Left lung (tissue), 4 donors: ENCODE measurements at regions not wholly inside any gene's neighbourhood (a gene's known extent, or its start where the extent isn't known, plus 50 kb on each side); places are given as distances from the start of the nearest gene placed in this dataset.

ENCODE experiments used
- ATAC-seq: fragments of 200-7000 bp; cut with Tn5 transposase; one replicate; pipeline ENCODE4 v1.9.1; 2020; ENCODE audit warnings: moderate library complexity
- DNase-seq, 4 donors: peaks; one replicate each; pipeline ENCODE4 v3.0.0-alpha.2; 2013 to 2020
- H3K27ac ChIP-seq, 2 donors: fragments of 200-600 bp; sonication (generic) in 1 of 2; one replicate each; pipeline versions ENCODE4 v1.5.0 to v1.8.0; 2020 to 2021
- H3K27me3 ChIP-seq, 2 donors: fragments of 200-600 bp; sonication (generic) in 1 of 2; one replicate each; pipeline versions ENCODE4 v1.5.0 to v1.8.0; 2020 to 2021
- H3K36me3 ChIP-seq, 2 donors: fragments of 200-600 bp; sonication (generic) in 1 of 2; one replicate each; pipeline versions ENCODE4 v1.5.0 to v1.8.0; 2020 to 2021
- H3K4me1 ChIP-seq, 2 donors: fragments of 200-600 bp; one replicate each; pipeline ENCODE4 v1.8.0; 2021
- H3K4me3 ChIP-seq, 2 donors: fragments of 200-600 bp; sonication (generic) in 1 of 2; one replicate each; pipeline versions ENCODE4 v1.5.0 to v1.8.0; 2020 to 2021; ENCODE audit warnings: mild to moderate bottlenecking in 1 of 2
- H3K9me3 ChIP-seq, 2 donors: fragments of 200-600 bp; sonication (generic) in 1 of 2; one replicate each; pipeline versions ENCODE4 v1.5.0 to v1.8.0; 2020 to 2021
- intact Hi-C, 2 donors: fragments of 100-400 bp; cut with DNase I; formaldehyde crosslinking; loops; one replicate each; pipeline versions ENCODE4 v1.11.2 to v1.14.2; 2022
- TF ChIP-seq, protein P1 (sequence below), 2 donors: fragments of 200-600 bp; sonication (generic) in 1 of 2; IDR thresholded peaks; one replicate each; pipeline versions ENCODE4 v1.5.0 to v1.8.0; 2021; ENCODE audit warnings: antibody characterized with exemption in 2 of 2
- donor health status: DM: no; HTN: yes; CAD: no.
- donor health status: DM: no; HTN: no; CAD: no.

DNA sequence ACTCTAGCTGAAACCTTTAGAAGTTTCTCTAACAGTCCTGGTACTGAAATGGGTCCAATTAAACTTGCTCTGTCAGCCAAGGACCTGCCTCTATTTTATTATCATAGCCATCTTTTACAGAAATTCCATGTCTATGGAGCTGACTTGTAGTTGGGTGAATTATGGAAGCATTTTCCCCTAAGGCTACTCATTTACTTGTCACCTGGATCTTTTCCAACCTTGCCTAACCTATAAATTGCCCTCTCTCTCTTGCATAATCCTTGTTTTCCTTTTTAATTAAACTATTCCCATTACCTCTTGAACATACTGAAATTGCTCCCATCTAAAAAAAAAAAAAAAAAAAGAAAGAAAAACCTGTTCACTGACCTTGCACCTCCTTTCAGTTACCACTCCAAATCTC, 74.6 kb upstream of the DOK6 start:
- Histone ChIP-seq H3K27ac (no peak overlapping the region), H3K4me1 (no peaks in the 10 kb centered on the region), H3K4me3 (no peak overlapping the region), H3K9me3 (peaks cover 0 to 4% of the 10 kb centered on the region in 2 donors), H3K36me3 (no peaks in the 10 kb centered on the region), H3K27me3 (no peaks in the 10 kb centered on the region)
- no peak for DNase-seq
- TF ChIP-seq, protein P1, sequence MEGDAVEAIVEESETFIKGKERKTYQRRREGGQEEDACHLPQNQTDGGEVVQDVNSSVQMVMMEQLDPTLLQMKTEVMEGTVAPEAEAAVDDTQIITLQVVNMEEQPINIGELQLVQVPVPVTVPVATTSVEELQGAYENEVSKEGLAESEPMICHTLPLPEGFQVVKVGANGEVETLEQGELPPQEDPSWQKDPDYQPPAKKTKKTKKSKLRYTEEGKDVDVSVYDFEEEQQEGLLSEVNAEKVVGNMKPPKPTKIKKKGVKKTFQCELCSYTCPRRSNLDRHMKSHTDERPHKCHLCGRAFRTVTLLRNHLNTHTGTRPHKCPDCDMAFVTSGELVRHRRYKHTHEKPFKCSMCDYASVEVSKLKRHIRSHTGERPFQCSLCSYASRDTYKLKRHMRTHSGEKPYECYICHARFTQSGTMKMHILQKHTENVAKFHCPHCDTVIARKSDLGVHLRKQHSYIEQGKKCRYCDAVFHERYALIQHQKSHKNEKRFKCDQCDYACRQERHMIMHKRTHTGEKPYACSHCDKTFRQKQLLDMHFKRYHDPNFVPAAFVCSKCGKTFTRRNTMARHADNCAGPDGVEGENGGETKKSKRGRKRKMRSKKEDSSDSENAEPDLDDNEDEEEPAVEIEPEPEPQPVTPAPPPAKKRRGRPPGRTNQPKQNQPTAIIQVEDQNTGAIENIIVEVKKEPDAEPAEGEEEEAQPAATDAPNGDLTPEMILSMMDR (IDR thresholded peaks at IDR 0.05), result no peak
- intact Hi-C loops, result no loop called here
- no peak for ATAC-seq

DNA sequence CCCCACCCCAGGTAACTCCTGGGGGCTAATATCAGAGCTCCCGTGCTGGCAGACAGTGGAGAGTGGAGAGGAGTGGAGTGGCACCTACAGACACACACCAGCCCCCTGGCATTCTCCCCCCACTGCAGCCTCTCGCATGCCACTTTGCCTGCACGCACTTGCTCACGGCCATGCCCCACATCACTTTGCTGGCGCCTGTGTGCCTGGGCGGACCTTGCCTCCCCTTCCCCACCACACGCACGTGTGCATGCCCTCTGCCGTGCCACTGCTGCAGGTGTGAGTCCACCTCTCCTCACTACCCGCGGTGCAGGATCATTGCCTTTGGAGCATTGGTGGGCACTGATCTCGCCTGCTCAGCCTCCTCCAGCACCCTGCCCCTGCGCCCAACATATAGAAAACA, 72.6 kb upstream of the DOK6 start:
- H3K4me3 ChIP-seq, result no peak overlapping the region
- H3K36me3 ChIP-seq, result no peaks in the 10 kb centered on the region
- DNase-seq (peak in 1 of 4 donors; percentile 50), ATAC-seq (no peak)
- H3K27me3 ChIP-seq, result no peaks in the 10 kb centered on the region
- TF ChIP-seq, protein P1 (IDR thresholded peaks at IDR 0.05), result no peak
- no peak overlapping the region for H3K27ac ChIP-seq
- H3K9me3 ChIP-seq, result peaks cover 0 to 2% of the 10 kb centered on the region in 2 donors
- intact Hi-C loops, result no loop called here
- no peaks in the 10 kb centered on the region for H3K4me1 ChIP-seq

DNA sequence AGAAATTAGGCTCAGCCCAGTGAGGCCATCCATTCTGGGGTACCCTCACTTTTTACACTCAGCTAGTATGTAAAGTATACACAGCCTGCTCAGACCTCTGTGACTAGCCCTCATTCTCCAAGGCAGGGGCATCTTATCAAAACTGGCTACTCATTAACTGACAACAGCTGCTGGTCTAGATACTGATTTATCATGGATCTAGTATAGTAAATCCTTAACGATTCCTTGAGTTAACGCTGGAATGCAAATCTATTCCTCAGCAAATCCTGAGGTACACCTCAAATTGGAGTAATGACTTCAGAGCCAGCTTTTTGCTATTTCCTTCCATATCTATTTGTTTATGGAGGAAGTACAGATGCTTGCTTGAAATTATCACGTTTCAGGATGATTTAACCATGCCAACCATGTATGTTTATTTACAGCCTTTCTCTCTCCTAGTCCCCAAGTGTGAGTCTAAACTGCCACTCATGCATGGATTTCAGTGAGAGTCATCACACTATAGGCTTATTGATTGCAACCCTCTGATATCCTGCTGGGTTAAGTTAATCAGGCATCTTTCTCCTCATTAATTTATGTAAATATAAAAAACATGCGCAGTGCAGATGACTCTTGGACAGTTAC, 70.2 kb upstream of the DOK6 start:
- intact Hi-C loops, result no loop called here
- ATAC-seq (no peak), DNase-seq (no peak)
- TF ChIP-seq, protein P1 (IDR thresholded peaks at IDR 0.05), result no peak
- no peak overlapping the region for H3K27ac ChIP-seq
- no peaks in the 10 kb centered on the region for H3K36me3 ChIP-seq
- H3K27me3 ChIP-seq, result no peaks in the 10 kb centered on the region
- H3K9me3 ChIP-seq, result peaks cover 0 to 2% of the 10 kb centered on the region in 2 donors
- H3K4me1 ChIP-seq, result no peaks in the 10 kb centered on the region
- no peak overlapping the region for H3K4me3 ChIP-seq

DNA sequence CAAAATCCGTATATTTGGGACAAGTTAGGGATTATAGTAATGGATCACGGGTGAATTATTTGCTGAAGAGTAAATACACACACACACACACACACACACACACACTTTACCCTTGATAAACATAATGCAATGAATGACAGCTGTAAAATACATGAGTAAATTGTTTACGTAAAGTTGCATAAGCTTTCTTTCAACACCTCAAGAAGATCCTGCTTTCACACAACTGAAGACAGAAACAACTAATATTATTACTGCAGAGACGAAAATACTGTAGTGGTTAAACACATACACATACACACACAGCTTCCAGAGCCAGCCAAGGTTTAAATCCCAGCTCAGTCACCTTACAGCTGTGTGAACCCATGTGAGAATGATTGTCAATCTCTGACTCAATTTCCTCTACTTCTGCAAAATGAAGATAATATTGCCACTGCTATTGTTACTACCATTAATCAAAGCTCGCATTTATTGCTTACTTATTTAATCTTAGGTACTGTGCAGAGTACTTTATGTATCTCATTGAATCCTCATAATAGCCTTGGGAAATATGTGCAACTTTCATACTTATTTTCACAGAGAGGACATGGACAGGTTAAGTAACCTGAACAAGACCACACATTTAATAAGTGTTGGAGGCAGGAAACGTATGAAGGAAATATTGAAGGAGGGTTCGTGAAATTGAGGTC, 50.6 kb upstream of the DOK6 start:
- no peak overlapping the region for H3K27ac ChIP-seq
- DNase-seq (no peak), ATAC-seq (no peak)
- no peaks in the 10 kb centered on the region for H3K36me3 ChIP-seq
- H3K4me3 ChIP-seq, result no peak overlapping the region
- no peaks in the 10 kb centered on the region for H3K4me1 ChIP-seq
- TF ChIP-seq, protein P1 (IDR thresholded peaks at IDR 0.05), result no peak
- peaks cover 0 to 2% of the 10 kb centered on the region in 2 donors for H3K9me3 ChIP-seq
- intact Hi-C loops, result no loop called here
- no peaks in the 10 kb centered on the region for H3K27me3 ChIP-seq
